HG03064 (cell line): ENCODE measurements at regions not wholly inside any gene's neighbourhood (a gene's known extent, or its start where the extent isn't known, plus 50 kb on each side); places are given as distances from the start of the nearest gene placed in this dataset.
A peak's percentile ranks its signal among the peaks of the same experiment; 100 is the strongest.

Experiments
- ATAC-seq: cut with Tn5 transposase; IDR thresholded peaks from one replicate; pipeline ENCODE4 v1.9.1; 2021; ENCODE audit warnings: low read depth; ENCODE audit not compliant: unreplicated experiment

DNA sequence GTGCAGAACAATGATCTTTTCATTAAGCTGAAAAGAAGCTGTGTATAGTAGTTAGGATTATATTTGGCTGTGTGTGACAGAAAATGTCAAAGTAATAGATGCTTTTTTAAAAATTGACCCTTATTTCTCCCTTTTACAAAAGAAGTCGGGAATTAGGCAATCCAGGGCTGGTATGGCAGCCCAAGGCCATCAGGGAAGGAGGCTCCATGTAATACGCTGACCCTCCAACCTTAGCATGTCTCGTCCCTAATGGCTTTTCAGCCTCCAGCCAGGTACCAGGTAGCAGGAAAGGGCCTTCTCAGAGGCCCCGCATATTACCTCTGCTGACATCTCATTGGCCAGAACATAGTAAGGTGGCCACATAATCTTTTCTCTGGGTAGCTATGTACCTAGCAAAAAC is 79.7 kb downstream of the VCPKMT start:
- no peak for ATAC-seq

DNA sequence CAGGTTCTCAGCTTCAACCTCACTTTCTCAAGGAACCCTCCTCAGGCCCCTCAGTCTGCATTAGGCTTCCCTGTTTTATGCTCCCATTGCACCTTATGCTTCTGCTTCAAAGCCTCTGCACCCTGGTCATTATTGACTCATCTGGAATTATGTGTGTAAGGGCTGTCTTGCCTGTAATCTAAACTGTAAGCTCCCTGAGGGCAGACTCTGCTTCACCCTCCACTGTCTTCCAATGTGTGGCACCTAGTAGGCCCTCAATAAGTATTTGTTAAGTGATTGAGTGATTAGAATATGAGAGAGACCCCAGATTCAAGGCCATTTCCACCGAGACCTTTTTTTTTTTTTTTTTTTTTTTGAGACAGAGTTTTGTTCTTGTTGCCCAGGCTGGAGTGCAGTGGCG is 79.1 kb downstream of the VCPKMT start:
- no peak for ATAC-seq

DNA sequence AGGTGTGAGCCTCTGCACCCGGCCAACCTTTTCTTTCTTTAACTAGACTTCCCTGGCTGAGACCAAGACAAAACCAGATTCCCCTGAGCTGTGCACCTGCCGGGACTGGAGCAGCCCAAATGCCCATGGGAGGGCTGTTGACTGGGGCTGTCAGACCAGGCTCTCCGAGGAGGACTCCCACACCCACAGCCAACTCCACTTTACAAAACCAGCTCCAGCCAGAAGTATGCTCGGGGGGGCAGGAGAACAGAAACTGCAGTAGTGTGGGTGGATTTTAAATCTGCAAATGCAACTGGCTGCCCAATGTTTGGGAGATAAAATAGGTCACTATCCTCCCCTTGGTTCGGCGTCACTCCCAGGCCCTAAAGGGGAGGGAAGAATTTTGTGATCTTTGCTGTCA is 78.5 kb downstream of the VCPKMT start:
- ATAC-seq: no peak

DNA sequence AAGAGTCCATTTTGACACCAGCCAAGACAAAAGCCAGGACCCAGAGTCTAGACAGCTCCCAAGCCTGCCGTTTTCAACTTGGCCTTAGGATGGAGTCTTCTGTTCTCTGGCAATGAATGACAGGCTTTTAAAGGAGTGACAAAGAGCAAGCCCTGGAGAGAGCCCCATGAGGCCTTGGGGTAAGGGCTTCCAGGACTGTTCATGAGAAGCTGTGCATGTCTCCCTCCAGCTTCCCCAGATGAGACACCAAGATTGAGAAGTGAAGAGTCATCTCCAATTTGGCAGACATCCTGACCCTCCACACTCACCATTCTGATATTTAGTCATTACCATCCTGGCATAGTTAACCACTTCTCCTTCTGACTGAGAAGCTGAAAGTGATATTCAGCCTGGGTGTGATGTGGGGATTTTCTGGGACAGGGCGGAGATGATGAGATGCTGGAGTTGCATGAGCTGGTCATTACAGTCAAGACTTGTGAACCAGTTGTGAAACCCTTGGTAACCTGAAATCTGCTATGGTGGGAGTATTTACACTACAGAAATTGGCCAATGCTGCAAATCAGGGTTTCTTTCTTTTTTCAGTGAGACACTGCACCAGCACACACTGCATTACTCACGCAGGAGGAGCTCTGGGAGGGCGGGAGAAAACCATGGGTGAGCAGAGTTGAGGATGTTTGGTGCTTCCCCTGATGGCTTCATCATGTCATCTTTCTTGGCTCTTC is 77.8 kb downstream of the VCPKMT start:
- ATAC-seq: peak; percentile 77

DNA sequence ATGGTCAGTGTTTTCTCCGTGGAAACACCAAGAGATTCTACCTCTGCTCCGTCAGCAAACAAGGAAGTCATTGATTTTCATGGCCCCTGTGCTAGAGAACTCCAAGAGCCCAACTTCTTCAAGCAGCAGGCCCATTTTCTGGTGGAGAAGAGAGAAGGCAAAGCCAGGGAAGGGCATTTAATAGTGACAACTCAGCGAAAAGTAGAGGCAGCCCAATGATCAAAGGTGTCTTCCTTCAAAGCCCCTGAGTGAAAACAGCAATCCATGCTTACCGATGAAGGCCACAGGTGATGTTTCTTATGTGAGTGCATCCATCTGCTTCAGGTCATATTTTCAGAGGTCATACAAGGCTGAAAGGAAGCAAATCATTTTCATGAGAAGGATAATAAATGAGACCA is 77.3 kb downstream of the VCPKMT start:
- ATAC-seq: no peak

DNA sequence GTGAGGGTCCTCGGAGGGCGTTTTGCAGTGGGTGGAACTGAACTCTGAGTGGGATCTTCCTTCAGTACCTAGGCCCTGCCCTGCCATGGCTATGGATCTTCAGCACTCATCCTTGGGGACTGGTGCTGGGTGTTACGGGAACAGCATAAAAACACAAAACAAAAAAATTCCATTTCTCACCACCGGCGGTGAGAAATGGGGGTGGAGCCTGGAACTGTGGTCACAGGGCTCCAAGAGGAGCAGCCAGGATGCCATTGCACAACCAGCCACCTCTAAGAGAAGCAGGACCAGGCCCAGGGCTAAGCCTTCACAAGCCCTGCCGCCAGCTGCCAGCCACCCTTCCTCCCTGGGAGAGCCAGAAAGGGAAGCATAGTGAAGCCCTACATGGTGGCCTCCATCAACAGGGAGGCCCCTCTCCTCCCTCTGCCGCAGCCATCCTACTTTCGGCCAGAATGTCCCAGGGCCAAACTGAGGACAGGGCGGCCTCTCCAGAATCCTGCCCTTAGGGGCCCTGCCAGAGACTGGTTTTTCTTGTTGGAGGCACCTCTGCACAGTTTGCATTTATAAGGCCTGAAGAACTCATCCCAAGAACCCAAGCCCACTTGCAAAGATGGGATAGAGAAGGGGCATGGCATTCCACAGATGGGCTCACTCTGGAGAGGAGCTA is 76.5 kb downstream of the VCPKMT start:
- no peak for ATAC-seq

DNA sequence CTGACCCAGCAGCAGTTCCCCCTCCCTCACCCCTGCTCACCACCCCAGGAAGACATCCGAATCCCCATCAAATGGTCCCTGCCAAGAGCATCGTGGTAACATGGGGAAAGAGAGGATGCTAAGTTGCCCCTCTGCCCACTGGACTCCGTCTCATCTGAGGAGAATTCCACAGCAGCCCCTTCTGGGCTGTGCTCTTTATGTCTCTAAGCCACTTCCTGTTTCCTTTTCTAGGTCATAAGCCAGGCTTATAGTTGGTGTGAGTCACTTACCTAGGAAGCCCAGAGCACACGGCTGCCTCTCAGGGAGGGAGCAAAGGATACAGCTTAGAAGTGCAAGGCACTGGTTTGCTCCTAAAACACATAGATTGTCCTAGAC is 76.0 kb downstream of the VCPKMT start:
- ATAC-seq: no peak

DNA sequence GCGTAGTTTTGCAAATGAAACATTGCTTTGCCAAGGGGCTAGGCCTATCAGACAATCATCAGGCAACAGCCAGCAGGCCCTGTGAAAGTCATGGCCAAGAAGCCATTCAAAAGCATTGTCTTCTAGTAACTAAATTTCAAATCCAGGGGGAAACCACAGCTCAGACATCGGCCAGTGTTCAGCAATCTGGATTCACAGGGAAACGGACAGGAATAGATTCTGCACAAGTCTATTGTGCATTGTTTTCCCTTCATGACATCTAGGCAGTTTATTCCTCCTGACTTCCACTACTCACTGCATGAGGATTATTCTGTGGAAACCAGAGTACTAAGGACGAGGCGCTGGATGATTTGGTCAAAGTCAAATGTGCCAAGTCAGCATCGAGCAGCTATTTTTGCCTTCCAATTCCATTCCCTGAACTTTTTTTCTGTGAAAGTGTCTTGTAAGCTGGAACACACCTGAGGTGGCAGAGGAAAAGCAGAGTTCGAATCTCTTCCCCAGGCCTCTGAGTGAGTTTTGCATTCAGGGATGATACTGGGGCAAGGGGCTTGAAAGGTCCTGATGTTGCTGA is 75.4 kb downstream of the VCPKMT start:
- no peak for ATAC-seq

DNA sequence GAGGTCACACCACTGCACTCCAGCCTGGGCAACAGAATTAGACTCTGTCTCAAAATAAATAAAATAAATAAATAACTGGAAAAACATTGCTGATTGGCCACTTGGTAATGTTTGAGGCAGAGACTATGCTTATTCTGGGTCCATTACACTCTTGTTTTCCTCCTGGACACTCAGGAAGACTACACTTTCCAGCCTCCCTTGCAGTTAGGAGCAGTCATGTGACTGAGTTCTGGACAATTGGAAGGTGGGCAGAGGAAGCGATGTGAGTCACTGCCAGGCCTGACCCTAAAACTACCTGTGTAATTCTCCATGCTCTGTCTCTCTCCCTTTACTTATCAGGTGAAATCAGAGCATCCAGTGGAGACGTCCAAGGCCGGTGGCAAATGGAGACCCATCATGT is 74.4 kb downstream of the VCPKMT start:
- no peak for ATAC-seq

DNA sequence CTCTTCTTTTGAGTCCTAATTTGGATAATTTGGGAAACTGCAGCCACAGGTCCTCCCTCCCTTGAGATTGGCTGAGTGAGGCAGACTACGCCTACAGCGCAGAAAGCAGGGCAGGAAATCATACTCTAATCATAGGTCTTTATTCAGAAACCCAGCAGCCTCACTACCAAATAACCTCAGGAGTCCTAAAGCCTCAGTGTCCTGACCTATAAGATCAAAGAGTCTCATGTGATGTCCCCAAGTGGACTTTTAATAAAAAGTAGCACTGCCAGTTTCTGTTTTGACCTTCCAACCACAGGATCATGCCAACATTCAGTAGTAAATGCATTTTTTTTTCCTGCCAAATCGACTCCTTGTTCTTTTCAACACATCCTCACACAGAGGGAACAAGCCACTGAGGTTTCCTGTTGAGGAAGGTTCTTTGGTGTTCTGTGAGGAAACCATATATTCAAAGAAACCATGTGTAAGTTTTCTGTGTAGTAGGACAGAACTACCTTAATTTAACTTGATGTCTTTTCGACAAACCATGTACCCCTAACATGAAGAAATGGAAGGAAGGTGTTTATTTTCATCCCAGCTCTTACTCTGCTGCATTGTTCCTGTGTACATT is 72.2 kb downstream of the VCPKMT start:
- no peak for ATAC-seq

DNA sequence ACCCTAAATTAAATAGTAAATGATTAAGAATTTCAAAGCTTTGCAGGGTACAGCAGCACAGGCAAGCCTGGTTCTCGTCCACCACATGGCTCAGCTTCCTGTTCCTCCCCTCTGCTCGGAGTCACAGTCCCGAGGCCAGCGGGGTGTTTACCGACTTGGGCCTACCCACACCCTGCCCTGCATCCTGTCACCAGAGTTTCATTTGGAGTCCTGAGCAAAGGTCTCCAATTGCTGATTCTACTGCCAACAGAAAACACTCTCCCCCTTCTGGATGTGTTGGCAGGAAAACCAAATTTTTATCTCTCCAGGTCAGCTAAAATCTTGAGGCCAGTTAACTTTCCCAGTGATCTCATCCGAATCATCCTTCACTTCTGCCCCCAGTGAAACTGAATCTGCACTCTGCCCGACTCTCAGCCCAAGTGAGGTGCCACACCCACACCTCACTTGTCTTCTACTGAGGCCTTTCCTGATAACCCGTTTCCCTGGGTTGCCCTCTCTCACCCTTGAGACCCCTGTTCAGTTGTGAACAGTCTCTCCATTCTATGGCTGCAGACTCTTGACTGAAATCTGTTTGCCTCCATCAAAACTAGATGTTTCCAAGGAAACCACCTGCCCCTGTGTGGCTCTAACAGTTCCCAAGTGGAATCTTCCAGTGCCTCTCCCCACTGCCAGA is 71.2 kb downstream of the VCPKMT start:
- ATAC-seq: peak; percentile 71

DNA sequence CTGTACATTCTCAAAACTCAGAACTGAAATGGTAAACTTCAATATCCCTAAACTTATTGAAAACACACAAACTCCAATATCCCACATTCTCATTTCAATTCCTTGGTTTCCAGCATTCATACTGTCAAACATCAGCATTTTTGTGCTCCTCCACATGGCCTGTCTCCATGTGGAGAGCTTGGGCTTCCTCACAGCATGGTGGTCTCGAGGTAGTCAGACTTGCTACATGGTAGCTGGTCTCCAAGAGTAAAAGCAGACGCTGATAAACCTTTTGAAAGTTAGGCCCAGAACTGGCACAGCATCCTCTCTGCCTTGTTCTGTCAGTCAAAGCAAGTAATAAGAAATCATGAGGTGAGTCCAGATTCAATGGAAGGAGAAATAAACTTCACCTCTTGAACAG is 70.5 kb downstream of the VCPKMT start:
- ATAC-seq: no peak

DNA sequence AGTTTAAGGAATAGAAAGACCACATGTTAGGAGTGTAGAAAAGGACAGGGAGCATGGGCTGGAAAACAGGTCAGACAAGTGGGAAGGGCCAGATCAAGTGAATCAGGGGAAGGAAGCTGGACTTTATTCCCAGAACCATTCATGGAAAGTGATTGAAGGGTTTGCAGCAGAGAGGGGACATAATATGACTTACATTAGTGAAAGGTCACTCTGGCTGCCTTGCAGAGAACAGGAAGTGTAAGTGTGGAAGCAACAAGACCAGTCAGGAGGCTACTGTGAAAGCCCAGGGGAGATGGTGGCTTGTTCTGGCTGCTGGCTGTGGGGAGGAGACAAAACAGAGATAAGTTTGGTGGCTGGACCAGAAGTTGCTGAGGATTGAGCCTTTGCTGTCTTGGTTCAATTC is 69.1 kb downstream of the VCPKMT start:
- ATAC-seq: peak; percentile 66

DNA sequence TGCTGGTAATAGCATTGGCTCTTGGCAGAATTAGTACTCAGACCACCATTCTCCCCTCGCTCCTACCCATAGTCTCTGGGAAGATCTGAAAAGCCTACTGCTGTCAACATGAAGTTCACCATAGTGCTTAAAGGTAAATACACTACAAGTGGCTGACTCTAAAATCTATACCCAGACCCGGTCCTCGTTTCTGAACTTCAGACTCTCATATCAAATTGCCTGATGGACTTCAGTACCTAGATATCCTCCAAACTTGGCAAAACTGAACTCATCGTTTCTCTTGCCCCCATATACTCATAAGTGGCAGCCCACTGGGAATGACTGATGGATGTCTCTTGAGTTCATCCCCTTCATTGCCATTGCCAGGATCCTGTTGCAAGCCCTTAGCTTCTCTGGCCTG is 67.3 kb downstream of the VCPKMT start:
- ATAC-seq: no peak

DNA sequence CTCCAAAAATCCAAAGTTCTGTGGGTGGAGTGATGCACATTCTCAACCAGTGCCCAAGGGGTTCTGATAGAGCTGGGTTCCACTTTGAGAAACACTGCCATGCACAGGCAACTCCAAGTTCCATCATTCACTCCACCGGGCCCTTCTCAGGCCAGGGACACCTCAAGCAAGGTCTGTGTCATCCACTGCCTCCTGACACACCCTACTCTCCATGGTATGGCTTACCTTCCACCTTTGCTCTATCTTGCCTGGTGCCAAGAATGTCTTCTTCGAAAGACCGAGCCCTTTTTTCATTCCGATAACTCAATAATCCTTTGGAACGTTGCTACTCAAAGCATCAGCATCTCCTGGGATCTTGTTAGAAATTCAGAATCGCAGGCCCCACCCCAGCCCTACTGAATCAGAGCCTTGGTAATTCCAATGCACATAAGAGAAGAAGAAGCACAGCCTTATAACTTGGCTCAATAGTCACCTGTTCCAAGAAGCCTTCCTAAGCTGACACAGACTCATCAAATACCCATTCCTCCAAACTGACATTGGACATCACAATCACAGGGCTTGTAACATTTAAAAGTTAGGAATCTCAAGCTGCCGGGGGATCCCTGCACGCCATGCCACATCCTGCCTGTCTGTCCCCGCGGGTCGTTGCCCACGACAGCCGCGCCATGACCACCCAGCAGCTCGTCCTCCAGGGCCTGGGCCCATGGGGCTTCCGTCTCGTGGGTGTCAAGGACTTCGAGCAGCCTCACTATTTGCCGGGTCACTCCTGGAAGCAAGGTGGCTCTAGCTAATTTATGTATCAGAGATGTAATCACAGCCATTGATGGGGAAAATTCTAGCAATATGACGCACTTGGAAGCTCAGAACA is 66.4 kb downstream of the VCPKMT start:
- ATAC-seq: no peak

DNA sequence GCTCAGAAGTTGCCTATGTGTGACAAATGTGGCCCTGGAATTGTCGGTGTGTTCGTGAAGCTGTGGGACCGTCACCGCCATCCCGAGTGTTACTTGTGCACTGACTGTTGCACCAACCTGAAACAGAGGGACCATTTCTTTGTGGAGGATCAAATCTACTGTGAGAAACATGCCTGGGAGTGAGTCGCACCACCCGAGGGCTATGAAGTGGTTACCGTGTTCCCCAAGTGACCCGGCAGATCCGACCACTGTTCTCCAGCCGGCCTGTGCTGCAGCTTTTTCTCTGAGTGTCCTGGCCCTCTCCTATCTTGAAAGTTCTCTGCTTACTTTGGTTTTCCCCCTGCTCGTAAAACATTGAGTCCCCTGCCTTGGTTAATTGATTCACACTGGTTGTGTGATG is 65.3 kb downstream of the VCPKMT start:
- no peak for ATAC-seq

DNA sequence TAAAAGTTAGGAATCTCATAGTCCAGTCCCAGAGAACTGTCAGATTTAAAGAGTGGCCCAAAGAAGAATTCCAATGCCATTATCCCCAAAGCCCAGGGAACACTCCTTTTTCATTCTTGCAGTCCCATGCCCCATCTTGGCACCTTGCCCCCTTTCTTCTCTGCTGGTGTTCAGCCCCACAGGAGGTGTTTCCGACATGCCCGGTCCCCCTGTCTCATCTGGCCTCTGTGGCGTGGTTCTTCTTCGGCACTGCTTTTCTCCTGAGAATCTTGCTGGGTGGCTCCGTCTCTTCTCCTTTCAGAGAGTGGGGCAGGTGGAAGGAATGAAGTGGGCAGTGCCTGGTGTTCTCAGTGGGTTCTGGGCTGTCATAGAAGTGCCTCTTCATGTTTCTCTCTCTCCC is 64.7 kb downstream of the VCPKMT start:
- ATAC-seq: no peak

DNA sequence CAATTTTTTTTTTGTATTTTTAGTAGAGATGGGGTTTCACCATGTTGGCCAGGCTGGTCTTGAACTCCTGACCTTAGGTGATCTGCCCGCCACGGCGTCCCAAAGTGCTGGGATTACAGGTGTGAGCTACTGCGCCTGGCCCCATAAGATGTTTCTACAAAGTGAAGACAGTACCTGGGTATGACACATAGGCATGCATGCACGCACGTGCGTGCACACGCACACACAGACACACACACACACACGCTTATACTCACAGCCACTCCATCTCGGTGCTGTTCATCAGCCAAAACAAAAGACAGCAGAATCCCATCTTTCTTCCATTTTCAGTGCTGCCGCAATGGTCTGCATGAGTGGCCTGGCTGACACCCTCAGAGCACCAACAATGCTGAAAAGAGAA is 63.9 kb downstream of the VCPKMT start:
- ATAC-seq: no peak

DNA sequence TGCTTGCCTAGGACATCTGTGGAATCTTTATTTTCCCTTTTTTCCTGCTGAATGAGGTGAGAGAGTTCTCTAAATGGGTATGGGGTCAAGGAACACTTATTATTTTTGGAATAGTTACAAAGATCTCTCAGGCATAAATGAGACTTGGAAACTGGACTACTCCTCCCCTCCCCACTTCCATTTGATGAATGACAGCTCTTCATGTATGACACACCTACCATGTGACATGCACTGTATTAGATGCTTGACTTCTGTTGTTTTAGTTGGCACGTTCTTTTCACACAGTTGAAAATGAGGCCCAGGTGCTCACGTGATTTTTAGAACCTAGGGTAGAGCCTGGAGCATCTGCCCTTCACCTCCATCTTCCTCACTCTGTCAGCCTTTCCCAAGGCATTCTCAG is 62.4 kb downstream of the VCPKMT start:
- ATAC-seq: no peak

DNA sequence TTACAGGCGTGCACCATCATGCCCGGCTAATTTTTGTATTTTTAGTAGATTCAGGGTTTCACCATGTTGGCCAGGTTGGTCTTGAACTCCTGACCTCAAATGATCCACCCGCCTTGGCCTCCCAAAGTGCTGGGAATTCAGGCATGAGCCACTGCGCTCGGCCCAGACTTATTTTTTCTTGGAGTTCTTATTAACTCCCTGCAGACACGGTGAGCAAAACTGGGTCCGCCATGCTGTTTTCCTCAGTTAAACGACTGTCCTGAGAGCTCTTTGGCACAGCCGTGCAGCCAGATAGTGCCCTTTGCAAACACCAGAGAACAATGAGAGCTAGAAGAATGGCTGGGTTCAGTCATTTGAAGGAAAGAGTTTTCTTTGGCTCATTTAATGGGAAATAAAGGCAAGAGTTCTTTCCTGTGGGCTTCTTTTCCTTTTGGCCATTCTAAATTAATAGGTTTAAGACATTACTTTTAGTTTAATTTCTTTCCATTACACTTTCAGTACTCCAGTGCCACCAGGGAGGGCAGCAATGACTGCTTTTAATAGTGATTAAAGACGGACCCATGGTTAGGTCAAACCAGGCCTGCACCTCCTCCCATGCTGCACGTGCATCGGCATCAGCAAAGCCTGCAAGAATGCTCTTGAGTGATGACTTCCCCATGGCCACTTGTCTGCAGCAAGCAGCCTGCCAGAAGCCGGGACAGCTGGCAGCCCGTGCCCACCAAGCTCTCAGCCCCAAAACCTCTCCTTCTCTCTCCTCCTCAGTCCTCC is 60.7 kb downstream of the VCPKMT start:
- no peak for ATAC-seq
